Dendritic cell treated with granulocyte-macrophage colony-stimulating factor and Interleukin-4, amounts not matched to agents 40 ng/mL and 50 ng/mL, for 4 days (primary cell): ENCODE measurements at regions not wholly inside any gene's neighbourhood (a gene's known extent, or its start where the extent isn't known, plus 50 kb on each side); places are given as distances from the start of the nearest gene placed in this dataset.

Experiments
- H3K27ac Mint-ChIP-seq: one replicate; pipeline ENCODE4 v1.8.0; 2022; ENCODE audit warnings: mild to moderate bottlenecking, mixed read lengths
- H3K27me3 Mint-ChIP-seq: one replicate; pipeline ENCODE4 v1.8.0; 2022; ENCODE audit warnings: mild to moderate bottlenecking, mixed read lengths
- H3K36me3 Mint-ChIP-seq: one replicate; pipeline ENCODE4 v1.8.0; 2022; ENCODE audit warnings: low read depth, mixed read lengths
- H3K4me1 Mint-ChIP-seq: one replicate; pipeline ENCODE4 v1.8.0; 2022; ENCODE audit warnings: low read depth, mixed read lengths
- H3K4me3 Mint-ChIP-seq: one replicate; pipeline ENCODE4 v1.8.0; 2022; ENCODE audit warnings: mild to moderate bottlenecking, moderate library complexity, mixed read lengths
- H3K9me3 Mint-ChIP-seq: one replicate; pipeline ENCODE4 v1.8.0; 2022; ENCODE audit warnings: mixed read lengths
- intact Hi-C: fragments of 100-400 bp; cut with micrococcal nuclease; formaldehyde crosslinking; loops from one replicate; pipeline ENCODE4 v1.15.0; 2022

GRCh38 chr4:107202744-107203143, 166.6 kb upstream of the DKK2 start:
- Mint-ChIP-seq H3K36me3 (no peaks in the 10 kb centered on the region), H3K4me3 (no peak overlapping the region), H3K27ac (no peak overlapping the region), H3K27me3 (no peaks in the 10 kb centered on the region), H3K4me1 (no peaks in the 10 kb centered on the region), H3K9me3 (no peaks in the 10 kb centered on the region)
- intact Hi-C loops, result no loop called here

- Mint-ChIP-seq H3K27ac (no peak overlapping the region), H3K9me3 (no peaks in the 10 kb centered on the region), H3K4me1 (no peaks in the 10 kb centered on the region), H3K36me3 (no peaks in the 10 kb centered on the region), H3K4me3 (no peak overlapping the region), H3K27me3 (no peaks in the 10 kb centered on the region)
- intact Hi-C loops, result no loop called here
These were observed 161.0 kb upstream of the DKK2 start for GRCh38 chr4:107197121-107197520.

GRCh38 chr4:107196312-107196711, 160.2 kb upstream of the DKK2 start:
- no peak overlapping the region for H3K4me3 Mint-ChIP-seq

GRCh38 chr4:107194005-107194404, 157.9 kb upstream of the DKK2 start:
- H3K9me3 Mint-ChIP-seq, result no peaks in the 10 kb centered on the region

More at GRCh38 chr4:107196312-107196711, 160.2 kb upstream of the DKK2 start:
- Mint-ChIP-seq H3K27me3 (no peaks in the 10 kb centered on the region), H3K36me3 (no peaks in the 10 kb centered on the region), H3K9me3 (no peaks in the 10 kb centered on the region), H3K27ac (no peak overlapping the region), H3K4me1 (no peaks in the 10 kb centered on the region)
- intact Hi-C loops, result no loop called here

GRCh38 chr4:107192601-107193000, 156.5 kb upstream of the DKK2 start:
- Mint-ChIP-seq H3K27me3 (no peaks in the 10 kb centered on the region), H3K4me3 (no peak overlapping the region), H3K36me3 (no peaks in the 10 kb centered on the region), H3K9me3 (no peaks in the 10 kb centered on the region), H3K27ac (no peak overlapping the region), H3K4me1 (no peaks in the 10 kb centered on the region)
- intact Hi-C loops, result no loop called here

More at GRCh38 chr4:107194005-107194404, 157.9 kb upstream of the DKK2 start:
- no peaks in the 10 kb centered on the region for H3K27me3 Mint-ChIP-seq
- H3K27ac Mint-ChIP-seq, result no peak overlapping the region
- no peaks in the 10 kb centered on the region for H3K4me1 Mint-ChIP-seq
- no peaks in the 10 kb centered on the region for H3K36me3 Mint-ChIP-seq
- H3K4me3 Mint-ChIP-seq, result no peak overlapping the region
- intact Hi-C loops, result no loop called here

- intact Hi-C loops, result loop anchor here (10.0 kb wide), 2 partner anchors 548 to 812 kb away; no protein-coding TSS in a partner anchor
- H3K4me1 Mint-ChIP-seq, result no peaks in the 10 kb centered on the region
- no peaks in the 10 kb centered on the region for H3K36me3 Mint-ChIP-seq
- no peaks in the 10 kb centered on the region for H3K27me3 Mint-ChIP-seq
- no peak overlapping the region for H3K4me3 Mint-ChIP-seq
- H3K9me3 Mint-ChIP-seq, result no peaks in the 10 kb centered on the region
- H3K27ac Mint-ChIP-seq, result no peak overlapping the region
These were observed 151.0 kb upstream of the DKK2 start for GRCh38 chr4:107187091-107187490.

- Mint-ChIP-seq H3K4me1 (no peaks in the 10 kb centered on the region), H3K4me3 (no peak overlapping the region), H3K9me3 (no peaks in the 10 kb centered on the region), H3K36me3 (no peaks in the 10 kb centered on the region), H3K27ac (no peak overlapping the region), H3K27me3 (no peaks in the 10 kb centered on the region)
- intact Hi-C loops, result loop anchor here (5.0 to 10.0 kb wide), 3 partner anchors 136 to 808 kb away; no protein-coding TSS in a partner anchor
These were observed 147.2 kb upstream of the DKK2 start for GRCh38 chr4:107183155-107183774.

GRCh38 chr4:107182347-107182746, 146.2 kb upstream of the DKK2 start:
- Mint-ChIP-seq H3K27ac (no peak overlapping the region), H3K9me3 (no peaks in the 10 kb centered on the region), H3K4me1 (no peaks in the 10 kb centered on the region), H3K27me3 (no peaks in the 10 kb centered on the region), H3K4me3 (no peak overlapping the region), H3K36me3 (no peaks in the 10 kb centered on the region)
- intact Hi-C loops, result loop anchor here (5.0 to 10.0 kb wide), 3 partner anchors 135 to 808 kb away; no protein-coding TSS in a partner anchor

GRCh38 chr4:107166873-107167450, 130.8 kb upstream of the DKK2 start:
- Mint-ChIP-seq H3K4me1 (no peaks in the 10 kb centered on the region), H3K9me3 (peaks cover 11% of the 10 kb centered on the region), H3K4me3 (no peak overlapping the region), H3K27me3 (no peaks in the 10 kb centered on the region), H3K36me3 (no peaks in the 10 kb centered on the region), H3K27ac (no peak overlapping the region)
- intact Hi-C loops, result no loop called here

- Mint-ChIP-seq H3K27me3 (no peaks in the 10 kb centered on the region), H3K36me3 (no peaks in the 10 kb centered on the region), H3K4me1 (no peaks in the 10 kb centered on the region), H3K4me3 (no peak overlapping the region), H3K9me3 (peaks cover 11% of the 10 kb centered on the region), H3K27ac (no peak overlapping the region)
- intact Hi-C loops, result no loop called here
These were observed 130.1 kb upstream of the DKK2 start for GRCh38 chr4:107166181-107166580.

GRCh38 chr4:107164962-107165475, 128.9 kb upstream of the DKK2 start:
- H3K27me3 Mint-ChIP-seq, result no peaks in the 10 kb centered on the region
- peaks cover 11% of the 10 kb centered on the region for H3K9me3 Mint-ChIP-seq
- no peak overlapping the region for H3K4me3 Mint-ChIP-seq
- H3K27ac Mint-ChIP-seq, result no peak overlapping the region
- intact Hi-C loops, result no loop called here
- no peaks in the 10 kb centered on the region for H3K4me1 Mint-ChIP-seq
- no peaks in the 10 kb centered on the region for H3K36me3 Mint-ChIP-seq

GRCh38 chr4:107156443-107156842, 120.3 kb upstream of the DKK2 start:
- H3K9me3 Mint-ChIP-seq, result no peaks in the 10 kb centered on the region
- no peak overlapping the region for H3K27ac Mint-ChIP-seq
- no peaks in the 10 kb centered on the region for H3K27me3 Mint-ChIP-seq
- no peaks in the 10 kb centered on the region for H3K4me1 Mint-ChIP-seq
- H3K36me3 Mint-ChIP-seq, result no peaks in the 10 kb centered on the region
- intact Hi-C loops, result no loop called here
- H3K4me3 Mint-ChIP-seq, result no peak overlapping the region

- intact Hi-C loops, result loop anchor here (1.0 kb wide), 1 partner anchor 14 kb away; no protein-coding TSS in a partner anchor
- H3K36me3 Mint-ChIP-seq, result no peaks in the 10 kb centered on the region
- H3K27ac Mint-ChIP-seq, result no peak overlapping the region
- no peaks in the 10 kb centered on the region for H3K9me3 Mint-ChIP-seq
- no peak overlapping the region for H3K4me3 Mint-ChIP-seq
- no peaks in the 10 kb centered on the region for H3K4me1 Mint-ChIP-seq
- no peaks in the 10 kb centered on the region for H3K27me3 Mint-ChIP-seq
These were observed 119.3 kb upstream of the DKK2 start for GRCh38 chr4:107155366-107155765.

GRCh38 chr4:107153956-107154355, 117.8 kb upstream of the DKK2 start:
- Mint-ChIP-seq H3K27ac (no peak overlapping the region), H3K27me3 (no peaks in the 10 kb centered on the region), H3K9me3 (no peaks in the 10 kb centered on the region), H3K4me3 (no peak overlapping the region), H3K36me3 (no peaks in the 10 kb centered on the region), H3K4me1 (no peaks in the 10 kb centered on the region)
- intact Hi-C loops, result no loop called here
